ENCODE measurements at regions not wholly inside any gene's neighbourhood (a gene's known extent, or its start where the extent isn't known, plus 50 kb on each side); places are given as distances from the start of the nearest gene placed in this dataset.

DNA sequence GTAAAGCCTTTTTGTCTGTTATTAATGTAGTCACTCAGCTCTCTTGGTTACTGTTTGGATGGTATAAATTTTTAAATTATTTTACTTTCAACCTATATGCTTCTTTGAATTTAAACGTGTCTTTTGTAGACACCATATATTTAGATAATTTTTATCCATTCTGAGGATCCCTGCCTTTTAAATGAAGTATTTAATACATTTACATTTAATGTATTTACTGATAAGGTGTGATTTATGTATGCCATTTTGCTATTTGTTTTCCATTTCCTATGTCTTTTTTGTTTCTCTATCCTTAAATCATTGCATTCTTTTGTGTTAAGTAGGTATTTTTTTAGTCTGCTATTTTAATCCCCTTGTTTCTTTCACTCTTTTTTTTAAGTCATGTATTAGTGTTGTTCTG is 238.0 kb downstream of the RAB28 start:
- TF ChIP-seq, protein P1, sequence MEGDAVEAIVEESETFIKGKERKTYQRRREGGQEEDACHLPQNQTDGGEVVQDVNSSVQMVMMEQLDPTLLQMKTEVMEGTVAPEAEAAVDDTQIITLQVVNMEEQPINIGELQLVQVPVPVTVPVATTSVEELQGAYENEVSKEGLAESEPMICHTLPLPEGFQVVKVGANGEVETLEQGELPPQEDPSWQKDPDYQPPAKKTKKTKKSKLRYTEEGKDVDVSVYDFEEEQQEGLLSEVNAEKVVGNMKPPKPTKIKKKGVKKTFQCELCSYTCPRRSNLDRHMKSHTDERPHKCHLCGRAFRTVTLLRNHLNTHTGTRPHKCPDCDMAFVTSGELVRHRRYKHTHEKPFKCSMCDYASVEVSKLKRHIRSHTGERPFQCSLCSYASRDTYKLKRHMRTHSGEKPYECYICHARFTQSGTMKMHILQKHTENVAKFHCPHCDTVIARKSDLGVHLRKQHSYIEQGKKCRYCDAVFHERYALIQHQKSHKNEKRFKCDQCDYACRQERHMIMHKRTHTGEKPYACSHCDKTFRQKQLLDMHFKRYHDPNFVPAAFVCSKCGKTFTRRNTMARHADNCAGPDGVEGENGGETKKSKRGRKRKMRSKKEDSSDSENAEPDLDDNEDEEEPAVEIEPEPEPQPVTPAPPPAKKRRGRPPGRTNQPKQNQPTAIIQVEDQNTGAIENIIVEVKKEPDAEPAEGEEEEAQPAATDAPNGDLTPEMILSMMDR (IDR thresholded peaks at IDR 0.05; ENCODE audit: poor library complexity, severe bottlenecking) = no peak
- TF ChIP-seq POLR2AphosphoS5 (IDR thresholded peaks at IDR 0.05) = no peak
